GM19397 (cell line): ENCODE measurements at regions not wholly inside any gene's neighbourhood (a gene's known extent, or its start where the extent isn't known, plus 50 kb on each side); places are given as distances from the start of the nearest gene placed in this dataset.
"Not testable (repeated sequence)": the region's sequence is repeated elsewhere in the genome, so short reads cannot be mapped to it uniquely, and the experiment has no call there.

Experiments used
- ATAC-seq: cut with Tn5 transposase; IDR thresholded peaks from one replicate; pipeline ENCODE4 v1.9.1; 2021; ENCODE audit warnings: mild to moderate bottlenecking, moderate library complexity; ENCODE audit not compliant: unreplicated experiment

GRCh38 chr3:71994906-71995305 lies 210.0 kb upstream of the PROK2 start:
- ATAC-seq: no peak

DNA sequence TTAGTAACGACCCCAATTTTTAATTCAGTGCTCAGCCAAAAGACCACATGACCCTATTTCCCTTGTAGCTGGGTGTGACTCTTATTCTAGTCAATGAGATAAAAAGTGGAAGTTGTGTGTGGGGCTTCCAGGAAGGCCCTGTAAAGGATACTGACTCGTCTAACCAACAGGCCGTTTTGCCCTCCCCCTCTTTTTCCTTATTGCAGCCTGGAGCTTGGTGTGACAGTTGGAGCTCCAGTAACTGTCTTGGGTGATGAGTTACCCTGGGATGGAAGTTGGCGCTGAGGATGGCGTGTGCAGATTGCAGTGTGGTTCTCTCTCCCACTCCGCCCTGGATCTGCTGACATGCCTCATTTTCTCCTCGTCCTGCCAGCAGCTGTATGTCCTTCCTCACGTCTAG lies 209.3 kb upstream of the PROK2 start:
- no peak for ATAC-seq

- no peak for ATAC-seq
Measured at GRCh38 chr3:71991681-71992080, 206.7 kb upstream of the PROK2 start.

DNA sequence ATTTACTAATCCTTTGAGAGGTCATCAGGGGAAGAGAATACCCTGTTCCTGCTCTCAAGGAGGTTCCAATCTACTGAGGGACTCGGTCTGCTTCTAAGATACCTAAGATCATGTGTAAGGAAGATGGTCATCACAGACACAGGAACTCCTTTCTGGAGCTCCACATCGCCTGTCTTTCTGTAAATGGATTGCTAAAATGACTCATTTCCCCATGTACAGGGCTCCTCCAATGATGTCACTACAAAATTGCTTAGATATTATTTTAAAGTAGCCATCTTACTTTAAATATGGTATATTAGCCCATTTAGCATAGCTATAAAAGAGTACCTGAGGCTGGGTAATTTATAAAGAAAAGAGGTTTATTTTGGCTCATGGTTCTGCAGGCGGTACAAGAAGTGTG lies 206.1 kb upstream of the PROK2 start:
- ATAC-seq: no peak

GRCh38 chr3:71990545-71990944 lies 205.6 kb upstream of the PROK2 start:
- no peak for ATAC-seq

GRCh38 chr3:71989165-71989564 lies 204.2 kb upstream of the PROK2 start:
- ATAC-seq: no peak

GRCh38 chr3:71987828-71988227 lies 202.9 kb upstream of the PROK2 start:
- no peak for ATAC-seq

GRCh38 chr3:71987089-71987735 lies 202.3 kb upstream of the PROK2 start:
- no peak for ATAC-seq

- no peak for ATAC-seq
Measured at GRCh38 chr3:71986606-71987005, 201.7 kb upstream of the PROK2 start.

DNA sequence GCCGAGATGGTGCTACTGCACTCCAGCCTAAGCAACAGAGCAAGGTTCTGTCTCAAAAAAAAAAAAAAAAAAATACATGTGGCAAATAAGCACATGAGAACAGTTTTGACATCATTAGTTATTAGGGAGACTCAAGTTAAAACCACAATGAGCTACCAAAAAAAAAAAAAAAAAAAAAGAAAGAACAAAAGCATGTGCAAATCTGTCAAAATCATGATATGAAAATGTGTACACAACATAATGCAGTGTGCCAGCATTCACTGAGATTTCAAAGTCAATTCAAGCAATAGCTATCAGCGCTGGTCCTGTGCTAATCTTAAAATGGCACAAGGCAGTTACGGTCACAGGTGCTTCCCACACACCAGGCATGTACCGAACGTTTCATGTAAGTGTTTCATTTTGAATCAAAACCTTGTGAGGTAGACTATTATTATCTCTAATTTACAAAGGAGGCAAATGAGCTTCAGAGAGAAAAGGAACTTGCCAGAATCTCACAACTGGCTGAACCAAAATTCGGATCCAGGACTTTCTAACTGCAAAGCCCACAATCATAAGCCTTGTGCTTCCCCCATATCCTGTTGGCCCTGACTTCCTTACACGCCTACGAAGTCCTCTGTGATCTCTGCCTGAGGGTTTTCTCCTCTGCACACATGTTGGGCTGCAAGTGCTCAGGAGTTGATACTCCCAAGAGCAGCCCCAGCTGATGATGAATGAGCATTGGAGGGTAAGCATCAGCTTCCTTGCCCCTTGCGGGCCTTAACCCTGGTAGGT lies 200.1 kb upstream of the PROK2 start:
- ATAC-seq: peak; percentile 89

DNA sequence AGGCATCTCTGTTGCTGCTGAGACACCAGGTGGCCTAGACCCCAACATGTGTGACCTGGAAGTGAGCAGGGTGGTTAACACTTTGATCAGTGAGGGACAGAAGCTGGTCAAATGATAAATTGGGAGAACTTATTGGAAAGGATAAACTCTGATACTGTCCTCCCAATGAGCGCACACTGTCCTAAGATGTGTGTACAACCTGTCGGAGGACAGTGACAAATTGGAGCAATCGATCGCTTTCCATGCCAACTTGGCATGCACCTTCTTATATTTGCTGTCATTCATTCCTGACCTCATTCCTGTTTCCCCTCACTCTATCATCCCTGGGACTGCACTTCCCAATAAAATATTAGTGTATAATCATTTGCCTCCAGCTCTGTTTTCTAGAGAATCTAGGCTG lies 198.7 kb upstream of the PROK2 start:
- ATAC-seq: no peak

DNA sequence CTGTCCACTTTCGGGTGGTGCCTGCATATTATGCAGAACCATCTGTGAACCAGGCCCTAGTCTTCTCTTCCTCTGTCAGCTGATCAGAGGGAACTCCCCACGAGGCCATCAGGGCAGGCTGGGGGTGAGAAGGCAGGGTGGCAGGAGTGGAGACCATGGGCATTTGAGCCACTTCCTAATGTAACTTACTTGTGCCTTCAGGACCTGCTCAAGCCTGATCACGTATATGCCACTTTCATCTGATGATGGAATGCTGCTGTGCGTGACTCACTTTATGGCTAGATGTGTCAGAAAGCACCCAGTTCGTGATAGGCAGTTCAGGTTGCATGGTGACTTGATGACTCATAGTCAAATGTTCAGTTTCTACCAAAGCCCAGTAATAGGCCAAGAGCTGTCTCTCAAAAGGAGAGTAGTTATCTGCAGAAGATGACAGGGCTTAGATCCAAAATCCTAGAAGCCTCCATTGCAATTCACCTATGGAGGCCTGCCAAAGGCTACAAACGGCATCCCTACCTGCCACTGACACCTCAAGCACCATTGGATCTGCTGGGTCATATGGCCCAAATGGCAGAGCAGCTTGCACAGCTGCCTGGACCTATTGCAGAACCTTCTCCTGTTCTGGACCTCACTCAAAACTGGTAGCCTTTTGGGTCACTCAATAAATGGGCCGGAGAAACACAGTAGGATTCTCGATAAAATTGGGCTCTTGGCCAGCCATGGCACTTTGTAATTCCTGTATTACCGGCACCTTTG lies 197.7 kb upstream of the PROK2 start:
- ATAC-seq: not testable (repeated sequence)

- no peak for ATAC-seq
Measured at GRCh38 chr3:71979175-71979574, 194.2 kb upstream of the PROK2 start.

DNA sequence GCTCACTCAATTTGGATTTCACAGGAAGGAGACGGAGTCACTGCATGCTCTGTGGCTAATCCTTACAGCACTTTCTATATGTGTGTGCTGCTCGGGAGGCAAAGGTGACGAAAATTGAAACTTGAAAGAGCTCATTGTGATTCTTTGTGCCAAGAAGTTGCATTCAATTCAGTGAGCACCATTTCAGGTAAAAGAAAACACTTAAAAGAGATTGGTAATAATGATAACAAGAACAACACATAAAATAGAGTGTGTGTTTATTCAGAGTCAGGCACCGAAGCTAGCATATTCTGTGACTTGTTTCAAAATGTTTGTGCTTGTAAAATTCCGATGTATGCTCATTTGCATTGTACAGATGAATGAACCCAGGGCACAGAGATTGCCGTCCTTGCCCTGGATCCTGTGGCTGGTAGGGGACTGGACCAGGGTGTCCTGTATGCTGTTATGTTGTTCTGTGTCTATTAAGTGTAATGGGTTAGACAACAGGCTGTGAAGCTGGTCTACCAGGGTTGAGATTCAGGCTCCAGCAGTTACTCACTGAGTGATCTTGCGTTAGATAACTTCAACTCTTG lies 193.3 kb upstream of the PROK2 start:
- peak; percentile 76 for ATAC-seq

- no peak for ATAC-seq
Measured at GRCh38 chr3:71977525-71977924, 192.6 kb upstream of the PROK2 start.

- no peak for ATAC-seq
Measured at GRCh38 chr3:71975573-71975972, 190.6 kb upstream of the PROK2 start.

GRCh38 chr3:71974786-71975185 lies 189.8 kb upstream of the PROK2 start:
- ATAC-seq: no peak

DNA sequence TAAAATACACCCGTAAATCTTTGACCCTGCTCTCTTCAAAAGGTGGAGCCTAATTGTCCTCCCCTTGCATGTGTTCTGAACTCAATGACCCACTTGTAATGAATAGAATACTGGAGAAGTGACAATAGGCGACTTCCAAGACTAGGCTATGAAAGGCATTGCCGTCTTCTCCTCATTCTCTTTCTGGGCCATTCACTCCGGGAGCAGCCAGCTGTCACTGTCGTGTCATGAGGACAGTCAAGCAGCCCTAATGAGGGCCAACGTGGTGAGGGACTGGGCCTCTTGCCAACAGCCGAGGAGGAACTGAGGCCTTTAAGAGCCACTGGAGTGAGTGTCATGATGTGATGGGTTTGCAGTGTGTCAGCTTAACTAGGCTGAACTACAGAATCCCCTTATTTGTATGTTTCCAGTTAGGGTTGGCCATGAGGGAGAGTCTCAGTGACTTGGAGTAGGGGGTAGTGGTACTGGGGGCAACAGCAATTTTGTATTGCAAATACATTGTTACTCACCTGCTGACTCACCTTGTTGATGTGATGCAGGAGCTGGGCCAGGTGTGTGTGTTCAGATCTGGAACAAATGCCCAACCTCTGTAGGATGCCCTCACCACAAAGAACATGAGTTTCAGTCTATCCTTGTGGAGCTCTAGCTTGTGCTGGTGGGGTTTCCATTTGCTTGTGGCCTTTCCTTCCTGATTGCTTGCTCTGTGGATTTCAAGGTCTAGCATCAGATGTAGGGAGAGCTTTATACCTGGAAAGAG lies 188.5 kb upstream of the PROK2 start:
- no peak for ATAC-seq

DNA sequence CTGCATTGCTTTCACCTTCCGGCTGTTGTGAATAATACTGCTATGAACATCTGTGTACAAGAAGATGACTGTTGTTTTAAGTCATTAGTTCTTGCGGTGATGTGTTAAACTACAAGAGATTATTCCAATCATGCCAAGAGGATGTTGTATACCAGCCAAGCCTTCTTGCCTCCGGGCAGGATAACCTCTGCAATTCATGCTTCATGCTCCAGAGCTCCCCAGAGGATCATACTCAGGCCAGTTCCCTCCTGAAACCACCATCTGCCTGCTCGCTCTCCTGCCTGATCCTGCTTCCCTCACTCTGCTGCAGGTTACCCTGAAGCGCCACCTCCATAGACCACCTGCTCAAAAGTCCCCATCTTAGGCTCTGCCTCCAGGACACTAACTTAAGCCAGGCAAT lies 187.1 kb upstream of the PROK2 start:
- no peak for ATAC-seq

GRCh38 chr3:71968544-71968943 lies 183.6 kb upstream of the PROK2 start:
- ATAC-seq: no peak

DNA sequence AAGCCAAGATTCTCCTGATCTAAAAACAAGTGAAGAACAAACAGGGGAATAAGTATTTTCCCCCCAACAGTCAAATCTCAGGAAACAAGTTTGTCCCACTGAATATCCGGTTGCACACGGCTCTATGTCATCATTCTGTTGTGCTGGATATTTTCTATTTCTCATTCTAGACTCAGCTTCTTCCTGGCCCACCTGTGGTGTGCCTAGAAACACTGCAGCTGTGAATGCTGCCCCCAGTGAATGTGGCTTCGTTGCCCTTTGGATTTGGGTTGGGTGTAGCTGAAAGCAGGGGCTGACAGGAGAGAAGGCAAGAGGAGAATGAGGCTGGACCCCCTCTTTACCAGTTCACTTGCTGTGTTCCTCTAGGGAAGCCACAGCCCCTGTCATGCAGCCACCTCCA lies 181.2 kb upstream of the PROK2 start:
- ATAC-seq: no peak
